Right kidney (tissue), 1 donor: ENCODE measurements at regions not wholly inside any gene's neighbourhood (a gene's known extent, or its start where the extent isn't known, plus 50 kb on each side); places are given as distances from the start of the nearest gene placed in this dataset.
"Not testable (repeated sequence)": the region's sequence is repeated elsewhere in the genome, so short reads cannot be mapped to it uniquely, and the experiment has no call there.

Source experiments
- DNase-seq: peaks from one replicate; pipeline ENCODE4 v3.0.0-alpha.2; 2016

DNA sequence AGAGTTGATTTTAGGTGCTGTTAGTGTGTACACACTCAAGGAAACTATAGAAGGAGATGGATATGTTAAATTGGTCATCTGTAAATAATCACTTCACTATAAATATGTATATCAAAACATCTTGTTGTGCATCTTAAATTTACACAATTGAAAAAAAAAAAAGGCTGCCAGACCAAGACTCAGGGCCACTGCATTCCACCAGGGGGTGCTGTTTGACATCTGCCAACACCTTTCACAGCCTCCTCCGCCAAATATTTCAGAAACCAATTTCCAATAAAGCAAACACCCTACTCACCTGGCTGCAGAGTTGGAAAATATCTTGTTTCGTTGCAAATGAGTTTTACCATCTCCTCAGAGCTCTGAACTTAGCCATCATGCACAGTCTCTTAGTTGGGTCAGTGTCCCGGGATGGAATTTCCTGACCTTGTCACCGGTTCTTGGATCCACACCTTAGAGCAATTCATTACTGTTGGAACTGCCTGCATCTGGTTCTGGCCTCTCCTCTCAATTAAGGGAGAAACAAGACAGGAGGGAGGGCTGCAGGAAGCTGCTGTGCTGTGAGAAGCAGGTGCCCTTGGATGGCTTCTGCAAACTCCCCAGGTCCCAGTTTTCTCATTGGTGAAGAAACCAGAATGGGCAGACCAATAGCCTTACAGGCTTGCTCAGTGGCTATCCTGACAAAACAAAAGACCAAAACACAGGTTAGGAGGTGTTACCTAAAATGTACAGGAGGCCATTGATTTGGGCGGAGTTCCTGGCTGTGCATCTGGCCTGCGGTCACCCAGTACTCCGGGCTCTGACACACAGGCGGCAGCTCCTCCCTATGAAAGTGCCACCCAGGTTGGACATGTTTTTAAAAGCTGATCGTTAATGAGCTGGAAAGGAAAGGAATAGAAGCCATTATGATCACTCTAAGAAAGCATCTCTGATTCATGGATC lies 746.6 kb downstream of the UQCRFS1 start:
- peak; percentile 38 for DNase-seq

DNA sequence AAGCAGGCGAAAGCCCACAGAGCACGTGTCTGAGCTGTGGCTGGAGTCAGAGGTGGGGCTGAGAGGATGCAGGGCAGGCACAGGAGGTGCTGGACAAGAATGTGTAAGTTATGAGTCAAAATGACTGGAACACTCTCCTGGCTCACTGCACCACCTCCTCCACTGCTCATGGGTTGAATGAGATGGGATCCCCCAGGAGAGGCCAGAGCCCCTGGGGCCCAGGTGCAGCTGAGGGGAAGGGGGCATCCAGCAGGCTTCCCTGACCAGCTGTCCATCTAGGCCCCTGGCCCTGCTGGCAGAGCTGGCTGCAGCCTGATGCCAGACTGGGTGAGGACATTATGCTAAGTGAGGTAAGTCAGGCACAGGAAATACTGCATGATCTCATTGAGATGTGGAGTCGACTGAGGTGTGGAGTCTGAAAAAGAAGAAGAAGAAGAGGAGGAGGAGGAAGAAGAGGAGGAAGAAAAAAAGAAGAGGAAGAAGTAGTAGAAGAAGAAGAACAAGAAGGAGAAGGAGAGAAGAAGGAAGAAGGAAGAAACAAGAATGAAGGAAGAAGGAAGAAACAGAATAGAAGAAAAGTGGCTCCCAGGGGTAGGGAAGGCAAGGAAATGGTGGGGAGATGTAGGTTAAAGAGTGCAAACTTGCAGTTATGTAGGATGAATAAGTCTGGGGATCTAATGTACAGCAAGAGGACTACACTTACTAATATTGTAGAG lies 747.4 kb downstream of the UQCRFS1 start:
- no peak for DNase-seq

DNA sequence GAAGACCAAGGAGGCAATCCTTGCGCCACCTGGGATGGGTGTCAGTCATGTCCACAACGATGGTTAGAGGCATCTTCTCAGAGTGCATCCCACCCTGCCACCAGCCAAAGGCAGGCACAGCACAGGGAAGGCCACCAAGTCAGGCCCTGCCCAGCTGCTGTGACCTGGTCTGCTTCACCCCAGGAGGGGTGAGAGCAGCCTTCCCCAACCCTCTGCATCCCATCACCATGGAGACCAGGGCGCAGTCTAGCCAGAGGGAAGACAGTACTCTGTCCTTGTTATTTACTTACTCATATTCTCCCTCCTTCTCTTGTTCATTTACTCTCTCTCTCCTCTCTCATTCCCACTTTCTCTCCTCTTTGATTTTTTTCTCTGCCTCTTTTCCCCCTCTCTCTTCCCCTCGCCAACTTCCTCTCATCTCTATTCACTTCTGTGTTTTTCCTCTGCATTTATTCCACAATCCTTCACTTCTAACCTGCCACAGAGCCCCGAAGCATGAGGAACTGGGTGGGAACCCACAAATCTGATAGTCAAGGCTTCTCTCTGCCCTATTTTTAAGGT lies 749.4 kb downstream of the UQCRFS1 start:
- DNase-seq = no peak

DNA sequence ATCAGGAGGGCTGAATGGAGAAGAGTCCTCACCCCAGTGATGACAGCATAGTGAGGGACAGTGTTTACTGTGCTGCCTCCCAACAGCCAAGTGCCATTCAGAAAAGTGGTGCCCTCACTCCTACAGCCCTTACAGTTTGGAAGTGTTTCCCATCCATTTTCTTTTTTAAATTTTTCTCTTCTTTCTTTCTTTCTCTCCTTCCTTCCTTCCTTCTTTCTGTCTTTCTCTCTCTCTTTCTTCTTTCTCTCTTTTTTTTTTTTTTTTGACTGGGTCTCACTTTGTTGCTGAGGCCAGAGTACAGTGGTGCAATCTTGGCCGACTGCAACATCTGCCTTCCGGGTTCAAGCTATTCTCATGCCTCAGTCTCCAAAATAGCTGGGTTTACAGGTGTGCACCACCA lies 755.3 kb downstream of the UQCRFS1 start:
- DNase-seq = no peak

- no peak for DNase-seq
Observed at GRCh38 chr19:28456708-28457320, 756.1 kb downstream of the UQCRFS1 start.

DNA sequence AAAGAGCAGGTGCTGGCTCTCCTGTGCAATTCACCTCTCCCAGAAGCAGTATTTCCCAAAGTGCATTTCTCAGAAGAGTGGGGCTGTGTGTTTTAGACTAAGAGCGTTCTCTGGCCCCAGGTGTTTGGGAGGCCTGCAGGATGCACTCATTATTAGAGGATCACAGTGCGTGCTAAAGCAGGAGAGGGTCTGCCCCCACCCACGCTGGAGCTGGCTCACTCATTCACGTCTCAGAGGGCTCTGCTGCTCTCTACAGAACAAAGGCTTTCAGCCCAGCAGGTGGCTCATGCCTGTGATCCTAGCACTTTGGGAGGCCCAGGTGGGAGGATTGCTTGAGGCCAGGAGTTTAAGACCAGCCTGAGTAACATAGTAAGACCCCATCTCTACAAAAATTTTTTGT lies 756.7 kb downstream of the UQCRFS1 start:
- DNase-seq = no peak

DNA sequence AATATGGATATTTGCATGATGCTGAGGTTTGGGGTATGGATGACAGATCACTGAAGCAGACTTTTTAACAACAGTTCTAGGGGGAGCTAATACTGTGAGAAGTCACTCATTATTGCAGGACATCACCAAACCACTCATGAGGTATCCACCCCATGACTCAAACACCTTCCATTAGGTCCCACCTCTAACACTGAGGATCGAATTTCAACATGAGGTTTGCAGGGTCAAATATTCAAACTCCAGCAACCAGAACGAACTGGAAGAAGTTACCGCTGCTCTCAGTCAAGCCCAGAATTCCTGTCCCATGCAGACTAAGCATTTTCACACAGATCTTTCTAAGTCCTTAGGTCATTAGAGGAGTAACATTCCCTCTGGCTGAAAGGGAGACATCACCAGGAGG lies 758.9 kb downstream of the UQCRFS1 start:
- no peak for DNase-seq

- DNase-seq = no peak
Observed at GRCh38 chr19:28453420-28453819, 759.5 kb downstream of the UQCRFS1 start.

- no peak for DNase-seq
Observed at GRCh38 chr19:28449803-28450202, 763.1 kb downstream of the UQCRFS1 start.

GRCh38 chr19:28446511-28446910 lies 766.4 kb downstream of the UQCRFS1 start:
- no peak for DNase-seq

DNA sequence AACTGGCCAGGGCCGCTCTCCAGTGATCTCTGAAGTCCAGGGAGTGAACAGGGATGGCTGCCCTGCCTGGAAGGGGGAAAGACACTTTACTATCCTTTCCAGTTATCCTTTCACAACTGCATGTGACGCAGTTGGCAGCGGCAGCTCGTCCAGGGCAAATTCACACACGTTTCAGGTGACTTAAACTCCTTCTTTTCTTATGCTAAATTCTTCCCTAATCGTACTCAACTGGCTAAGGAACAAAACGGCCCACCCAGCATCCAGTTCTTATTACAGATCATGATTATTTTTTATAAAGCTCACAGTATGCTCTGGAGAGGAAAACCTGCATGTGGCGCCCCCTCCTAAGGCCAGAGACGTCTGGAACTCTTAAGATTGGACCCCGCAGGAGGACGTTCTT lies 767.1 kb downstream of the UQCRFS1 start:
- no peak for DNase-seq

GRCh38 chr19:28444362-28444761 lies 768.6 kb downstream of the UQCRFS1 start:
- no peak for DNase-seq

GRCh38 chr19:28443361-28443760 lies 769.6 kb downstream of the UQCRFS1 start:
- no peak for DNase-seq

DNA sequence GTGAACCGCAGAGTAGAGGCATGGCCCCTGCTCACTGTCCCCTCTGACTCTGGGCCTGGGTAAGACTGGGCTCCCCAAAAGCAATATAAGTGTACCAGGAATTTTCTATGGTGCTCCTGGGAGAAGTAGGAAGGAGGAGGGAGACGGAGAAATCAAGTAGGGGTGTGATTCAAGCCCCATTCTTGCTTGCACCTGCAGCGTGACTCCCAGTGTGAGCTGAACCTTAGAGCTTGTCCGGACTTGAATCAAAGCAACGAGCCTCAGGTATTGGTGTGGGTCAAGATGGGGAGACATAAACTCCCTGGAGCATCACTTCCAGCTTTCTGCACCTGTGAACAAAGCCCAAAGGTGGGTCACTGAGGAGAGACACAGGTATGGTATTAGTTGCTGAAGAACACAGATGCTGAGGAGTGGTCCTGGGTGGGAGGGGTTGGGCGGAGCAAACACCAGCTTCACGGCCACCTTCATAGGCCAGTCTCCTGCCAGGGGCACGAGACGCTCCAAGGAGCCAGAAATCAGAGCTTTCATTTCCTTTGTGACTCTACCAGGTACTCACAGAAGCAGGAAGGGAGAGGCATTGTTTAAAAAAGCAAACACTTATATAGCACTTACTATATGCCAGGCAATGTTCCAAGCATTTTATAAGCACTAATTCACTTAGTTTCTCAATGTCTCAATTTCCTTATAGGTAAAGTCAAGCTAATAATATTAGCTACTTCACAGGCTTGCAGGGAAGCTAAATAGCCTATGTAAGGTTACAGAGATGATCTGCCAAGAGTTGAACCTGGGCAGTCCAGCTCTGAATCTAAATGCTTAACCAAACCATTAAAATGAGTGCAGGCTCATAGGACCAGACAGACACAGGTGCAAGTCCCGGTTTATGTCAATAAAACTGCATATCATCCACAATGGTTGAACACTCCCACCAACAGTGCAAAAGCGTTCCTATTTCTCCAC lies 775.3 kb downstream of the UQCRFS1 start:
- no peak for DNase-seq

DNA sequence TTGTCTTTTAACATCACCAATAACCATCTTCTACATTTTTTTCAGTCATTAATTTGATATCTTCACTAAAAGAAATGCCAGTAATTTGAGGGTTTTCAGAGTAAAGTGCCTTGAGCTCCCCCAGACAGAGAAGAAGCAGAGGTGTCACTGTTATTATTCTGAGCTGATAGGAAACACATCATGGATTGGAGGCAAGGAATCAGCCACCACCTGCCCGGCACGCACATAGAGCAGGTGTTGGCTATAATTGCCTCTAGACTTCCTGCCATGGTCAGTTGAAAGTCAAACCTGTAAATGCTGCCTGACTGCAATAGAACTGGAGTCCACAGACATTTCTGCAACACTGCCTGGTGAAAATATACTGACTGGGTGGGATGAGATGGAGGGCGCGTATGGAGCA lies 776.6 kb downstream of the UQCRFS1 start:
- DNase-seq = no peak

- no peak for DNase-seq
Observed at GRCh38 chr19:28435551-28436271, 777.2 kb downstream of the UQCRFS1 start.

DNA sequence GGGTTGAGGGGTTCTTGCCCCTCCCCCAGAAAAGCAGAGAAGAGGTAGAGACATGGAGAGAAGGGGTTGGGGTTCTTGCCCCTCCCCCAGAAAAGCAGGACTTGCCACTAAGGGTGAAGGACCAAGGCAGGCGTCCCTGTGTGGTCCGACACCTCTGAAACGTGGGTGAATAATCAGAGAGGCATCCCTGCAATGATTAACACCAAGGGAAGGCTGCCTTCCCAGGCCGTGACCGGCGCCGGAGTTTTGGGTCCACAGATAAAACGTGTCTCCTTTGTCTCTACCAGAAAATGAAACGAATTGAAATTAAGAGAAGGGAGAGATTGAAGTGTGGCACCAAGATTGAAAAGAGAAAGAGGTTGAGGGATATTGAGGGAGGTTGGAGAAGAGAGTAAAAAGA lies 778.2 kb downstream of the UQCRFS1 start:
- not testable (repeated sequence) for DNase-seq

DNA sequence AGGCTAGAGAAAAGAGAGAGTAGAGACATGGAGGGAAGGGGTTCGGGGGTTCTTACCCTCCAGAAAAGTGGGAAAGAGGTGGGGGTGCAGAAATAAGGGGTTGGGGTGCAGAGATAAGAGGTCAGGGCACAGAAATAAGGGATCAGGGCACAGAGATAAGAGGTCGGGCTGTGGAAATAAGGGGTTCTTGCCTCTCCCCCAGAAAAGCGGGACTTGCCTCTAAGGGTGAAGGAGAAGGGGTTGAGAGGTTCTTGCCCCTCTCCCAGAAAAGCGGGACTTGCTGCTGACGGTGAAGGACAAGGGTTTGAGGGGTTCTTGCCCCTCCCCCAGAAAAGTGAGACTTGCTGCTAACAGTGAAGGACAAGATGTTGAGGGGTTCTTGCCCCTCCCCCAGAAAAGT lies 778.6 kb downstream of the UQCRFS1 start:
- DNase-seq = not testable (repeated sequence)

GRCh38 chr19:28433166-28433565 lies 779.8 kb downstream of the UQCRFS1 start:
- not testable (repeated sequence) for DNase-seq

- no peak for DNase-seq
Observed at GRCh38 chr19:28430214-28430613, 782.7 kb downstream of the UQCRFS1 start.

- no peak for DNase-seq
Observed at GRCh38 chr19:28429356-28429755, 783.6 kb downstream of the UQCRFS1 start.
